Gastroesophageal sphincter (tissue), 3 donors: ENCODE measurements at regions not wholly inside any gene's neighbourhood (a gene's known extent, or its start where the extent isn't known, plus 50 kb on each side); places are given as distances from the start of the nearest gene placed in this dataset.

Experiments
- CTCF ChIP-seq, 4 experiments: fragments of 200-600 bp in 2 of 4; fragments of 450-650 bp in 2 of 4; sonication (generic) in 1 of 4; IDR thresholded peaks; one replicate each; pipeline ENCODE4 v1.5.1; 2017 to 2019; ENCODE audit warnings: antibody characterized with exemption in 4 of 4, mild to moderate bottlenecking in 2 of 4, moderate library complexity in 2 of 4
- POLR2A ChIP-seq, 2 donors: fragments of 450-650 bp; IDR thresholded peaks; one replicate each; pipeline ENCODE4 v1.6.1; 2017; ENCODE audit warnings: antibody characterized with exemption in 2 of 2, mild to moderate bottlenecking in 2 of 2, moderate library complexity in 1 of 2
- POLR2AphosphoS5 ChIP-seq: sonication (generic); formaldehyde crosslinking; IDR thresholded peaks from one replicate; pipeline ENCODE4 v1.6.1; 2017; ENCODE audit warnings: antibody characterized with exemption

- TF ChIP-seq CTCF (IDR thresholded peaks at IDR 0.05) (no peak), POLR2AphosphoS5 (no peak), POLR2A (IDR thresholded peaks at IDR 0.05) (no peak)
Measured at GRCh38 chr2:47267711-47268086, 91.4 kb upstream of the CALM2 start.
